ENCODE measurements at regions not wholly inside any gene's neighbourhood (a gene's known extent, or its start where the extent isn't known, plus 50 kb on each side); places are given as distances from the start of the nearest gene placed in this dataset.
A peak's percentile ranks its signal among the peaks of the same experiment; 100 is the strongest.

- DNase-seq (ENCODE audit: low read depth) = no peak
- TF ChIP-seq CTCF (IDR thresholded peaks at IDR 0.05; ENCODE audit: insufficient read depth, low read depth, low read length, missing control alignments) = no peak
- no peak overlapping the region for H3K4me3 ChIP-seq (ENCODE audit: low read depth, low read length)
Observed at GRCh38 chr18:42201137-42201536, 246.1 kb downstream of the PIK3C3 start.

GRCh38 chr18:42211201-42211600 lies 256.2 kb downstream of the PIK3C3 start:
- no peak for DNase-seq (ENCODE audit: low read depth)
- no peak overlapping the region for H3K4me3 ChIP-seq (ENCODE audit: low read depth, low read length)
- TF ChIP-seq CTCF (IDR thresholded peaks at IDR 0.05; ENCODE audit: insufficient read depth, low read depth, low read length, missing control alignments) = no peak

- TF ChIP-seq CTCF (IDR thresholded peaks at IDR 0.05; ENCODE audit: insufficient read depth, low read depth, low read length, missing control alignments) = no peak
- H3K4me3 ChIP-seq (ENCODE audit: low read depth, low read length) = no peak overlapping the region
- no peak for DNase-seq (ENCODE audit: low read depth)
Observed at GRCh38 chr18:42222557-42222956, 267.5 kb downstream of the PIK3C3 start.

GRCh38 chr18:42228581-42228980 lies 273.5 kb downstream of the PIK3C3 start:
- H3K4me3 ChIP-seq (ENCODE audit: low read depth, low read length) = no peak overlapping the region
- no peak for TF ChIP-seq CTCF (IDR thresholded peaks at IDR 0.05; ENCODE audit: insufficient read depth, low read depth, low read length, missing control alignments)
- DNase-seq (ENCODE audit: low read depth) = no peak

GRCh38 chr18:42229211-42230210 lies 274.5 kb downstream of the PIK3C3 start:
- H3K4me3 ChIP-seq (ENCODE audit: low read depth, low read length) = no peak overlapping the region
- peak; percentile 41 for DNase-seq (ENCODE audit: low read depth)
- TF ChIP-seq CTCF (IDR thresholded peaks at IDR 0.05; ENCODE audit: insufficient read depth, low read depth, low read length, missing control alignments) = no peak

- DNase-seq (ENCODE audit: low read depth) = no peak
- no peak overlapping the region for H3K4me3 ChIP-seq (ENCODE audit: low read depth, low read length)
- TF ChIP-seq CTCF (IDR thresholded peaks at IDR 0.05; ENCODE audit: insufficient read depth, low read depth, low read length, missing control alignments) = no peak
Observed at GRCh38 chr18:42230636-42231035, 275.6 kb downstream of the PIK3C3 start.
